Fibroblast of skin of left biceps (primary cell): ENCODE measurements at regions not wholly inside any gene's neighbourhood (a gene's known extent, or its start where the extent isn't known, plus 50 kb on each side); places are given as distances from the start of the nearest gene placed in this dataset.
A peak's percentile ranks its signal among the peaks of the same experiment; 100 is the strongest.

Source experiments
- DNase-seq, 2 experiments: peaks; one replicate each; pipeline ENCODE4 v3.0.0-alpha.2; 2013; ENCODE audit warnings: low read depth in 2 of 2

GRCh38 chr11:111035746-111036145 is 209.8 kb upstream of the POU2AF2 start:
- DNase-seq: no peak

DNA sequence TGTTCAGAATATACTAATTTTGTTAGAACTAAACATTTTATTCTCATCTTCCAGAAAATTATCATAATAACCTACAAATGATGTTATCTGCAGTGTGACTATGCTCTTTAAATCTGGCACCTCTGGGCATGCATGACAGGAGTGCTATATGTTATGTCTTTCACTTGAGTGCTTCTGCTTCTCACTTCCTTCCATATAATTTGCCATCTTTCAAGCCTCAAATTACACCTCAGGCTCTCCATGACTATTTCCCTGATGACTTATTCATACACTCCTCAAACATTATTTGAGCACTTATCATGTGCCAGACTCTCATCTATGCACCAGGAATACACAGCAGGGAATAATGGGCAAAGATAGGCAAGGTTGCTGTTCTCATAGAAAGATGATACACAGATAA is 219.3 kb upstream of the POU2AF2 start:
- DNase-seq: no peak

GRCh38 chr11:111021131-111021530 is 224.4 kb upstream of the POU2AF2 start:
- DNase-seq: no peak

DNA sequence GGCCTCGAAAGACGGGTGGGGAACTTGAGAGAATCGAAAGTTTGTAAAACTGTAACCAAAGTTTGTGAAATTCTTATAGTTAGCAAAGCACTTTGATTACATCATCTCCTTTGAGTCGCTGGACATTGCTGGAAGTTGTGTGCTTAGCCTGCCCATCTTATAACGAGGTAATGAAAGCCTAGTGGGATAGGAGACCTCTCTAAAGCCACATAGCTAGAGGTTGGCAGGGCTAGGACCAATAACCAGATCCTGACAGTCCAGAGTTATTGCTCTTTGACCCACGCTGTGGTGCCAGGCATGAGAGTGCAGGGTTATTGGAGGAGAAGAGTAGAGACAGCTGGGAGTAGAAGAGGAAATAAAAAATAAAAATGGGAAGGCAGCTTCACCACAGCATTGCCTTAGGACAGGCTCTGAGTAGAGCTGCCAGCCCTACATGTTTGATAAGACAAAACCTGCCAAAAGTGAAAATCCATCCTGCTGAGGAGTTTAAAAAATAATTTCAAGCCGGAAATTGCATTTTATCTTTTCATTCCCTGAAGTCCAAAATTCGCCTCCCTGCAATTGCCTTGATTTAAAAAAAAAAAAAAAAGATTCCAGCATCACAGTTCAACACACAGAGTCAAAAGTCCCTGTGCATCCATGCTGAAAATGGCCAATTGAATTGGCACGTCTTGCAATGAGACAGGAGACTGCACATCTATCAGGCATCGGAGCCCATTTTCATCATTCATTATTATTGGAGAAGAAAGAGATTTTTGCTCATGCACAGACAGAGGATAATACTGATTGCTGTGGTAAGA is 225.5 kb upstream of the POU2AF2 start:
- no peak for DNase-seq

DNA sequence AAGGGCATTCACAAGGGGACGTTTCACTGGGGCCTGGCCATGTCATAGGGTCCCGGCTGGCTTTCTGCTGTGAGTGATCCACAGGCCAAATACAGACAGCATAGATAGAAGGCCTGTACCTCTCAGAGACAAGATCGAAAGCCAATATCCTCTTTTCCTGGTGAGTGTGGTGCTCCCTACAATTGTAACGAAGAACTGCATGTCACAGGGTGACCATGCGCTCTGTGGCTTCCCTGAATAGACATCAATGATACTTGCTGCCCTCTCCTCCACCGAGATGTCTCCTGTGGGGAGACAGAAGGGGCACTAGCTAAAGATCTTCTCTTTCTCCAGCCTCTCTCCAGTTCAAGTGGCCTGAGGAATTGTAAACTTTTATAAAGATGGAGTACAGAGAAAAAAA is 226.1 kb upstream of the POU2AF2 start:
- DNase-seq: no peak

- DNase-seq: no peak
Observed at GRCh38 chr11:111018566-111018965, 227.0 kb upstream of the POU2AF2 start.

- no peak for DNase-seq
Observed at GRCh38 chr11:111012491-111012890, 233.0 kb upstream of the POU2AF2 start.

DNA sequence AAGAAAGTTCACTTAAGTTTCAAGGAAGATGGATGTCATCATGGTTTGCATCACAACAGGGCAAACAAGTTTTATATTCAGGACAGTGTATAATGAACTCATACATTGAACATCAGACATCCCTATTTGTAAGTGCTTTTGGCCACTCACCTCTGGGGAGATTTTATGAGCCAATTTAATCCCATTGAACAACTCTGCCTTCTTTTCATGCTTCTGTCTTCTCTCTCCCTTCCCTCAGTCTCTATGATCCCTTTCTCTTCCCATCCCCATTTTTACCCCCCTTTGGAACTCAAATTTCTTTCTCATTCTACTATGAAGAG is 234.3 kb upstream of the POU2AF2 start:
- DNase-seq: no peak

DNA sequence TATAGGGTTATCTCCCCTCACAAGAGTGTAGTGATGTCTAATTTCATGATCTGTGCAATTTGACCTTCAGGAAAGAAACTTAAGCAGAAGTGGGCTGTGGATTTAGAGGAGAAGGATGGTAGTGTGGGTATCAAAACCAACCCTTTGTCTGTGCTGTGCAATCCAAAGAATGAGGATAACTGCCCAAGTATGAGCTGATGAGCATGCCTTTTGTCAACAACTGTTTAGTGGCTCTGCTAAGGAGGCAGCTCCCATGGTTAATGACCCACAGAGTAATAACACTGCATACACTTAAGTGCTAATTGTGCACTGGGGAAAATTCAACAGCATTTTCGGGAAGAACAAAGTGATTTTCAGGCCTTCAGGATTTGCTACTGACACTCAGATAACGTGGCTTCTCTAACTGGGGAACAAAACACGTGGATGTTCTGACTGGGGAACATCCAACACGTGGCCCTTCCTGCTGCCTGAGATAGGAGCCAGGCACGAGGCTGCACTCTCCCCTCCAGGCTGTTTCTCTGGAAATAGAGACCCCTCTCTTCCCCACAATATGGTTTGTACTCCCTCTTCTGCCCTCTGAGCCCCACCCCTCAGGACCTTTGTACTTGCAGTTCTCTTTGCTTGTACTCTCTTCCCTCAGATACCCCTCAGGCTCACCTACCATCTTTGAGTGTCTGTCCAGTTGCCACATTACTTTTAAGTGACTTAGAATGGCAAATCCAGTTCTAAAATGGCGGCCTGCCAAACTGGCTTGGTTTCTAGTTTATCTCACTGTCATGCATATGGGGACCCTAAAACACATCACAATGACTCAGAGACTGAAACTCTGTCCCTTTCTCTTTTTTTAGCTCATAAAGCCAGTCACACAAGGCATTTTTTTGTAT is 234.9 kb upstream of the POU2AF2 start:
- DNase-seq: no peak

- no peak for DNase-seq
Observed at GRCh38 chr11:111006227-111006626, 239.3 kb upstream of the POU2AF2 start.

DNA sequence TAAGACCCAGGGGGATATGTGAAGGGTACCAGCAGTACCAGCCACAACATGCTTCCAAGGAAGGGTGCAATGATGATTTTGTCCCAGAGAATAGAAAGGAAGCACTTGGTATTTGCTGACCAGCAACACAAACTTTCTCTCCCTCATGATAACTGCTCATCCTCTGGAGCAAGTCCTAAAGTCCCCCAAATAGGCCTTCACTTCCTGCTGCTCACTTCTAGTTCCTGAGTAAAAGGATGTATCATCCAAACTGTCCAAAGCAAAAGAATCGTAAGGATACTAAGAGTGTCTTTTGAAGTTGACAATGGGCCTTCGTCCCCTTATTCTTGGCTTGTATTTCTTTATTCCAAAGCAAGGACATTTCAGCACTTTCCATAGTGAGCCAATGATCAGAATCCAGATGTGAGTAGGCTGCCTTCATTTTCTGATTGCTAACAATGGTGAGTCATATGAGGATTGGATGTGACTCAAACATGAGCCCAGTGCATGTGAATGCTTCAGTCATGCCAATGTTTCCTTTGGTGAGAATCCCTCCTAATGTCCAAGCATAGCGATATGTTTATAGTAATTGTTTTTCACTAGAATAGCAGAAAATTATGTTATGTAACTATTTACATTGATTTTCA is 243.4 kb upstream of the POU2AF2 start:
- peak; percentile 72 to 73 for DNase-seq

- DNase-seq: peak in 1 of 2 experiments; percentile 52
Observed at GRCh38 chr11:111001081-111001430, 244.5 kb upstream of the POU2AF2 start.

DNA sequence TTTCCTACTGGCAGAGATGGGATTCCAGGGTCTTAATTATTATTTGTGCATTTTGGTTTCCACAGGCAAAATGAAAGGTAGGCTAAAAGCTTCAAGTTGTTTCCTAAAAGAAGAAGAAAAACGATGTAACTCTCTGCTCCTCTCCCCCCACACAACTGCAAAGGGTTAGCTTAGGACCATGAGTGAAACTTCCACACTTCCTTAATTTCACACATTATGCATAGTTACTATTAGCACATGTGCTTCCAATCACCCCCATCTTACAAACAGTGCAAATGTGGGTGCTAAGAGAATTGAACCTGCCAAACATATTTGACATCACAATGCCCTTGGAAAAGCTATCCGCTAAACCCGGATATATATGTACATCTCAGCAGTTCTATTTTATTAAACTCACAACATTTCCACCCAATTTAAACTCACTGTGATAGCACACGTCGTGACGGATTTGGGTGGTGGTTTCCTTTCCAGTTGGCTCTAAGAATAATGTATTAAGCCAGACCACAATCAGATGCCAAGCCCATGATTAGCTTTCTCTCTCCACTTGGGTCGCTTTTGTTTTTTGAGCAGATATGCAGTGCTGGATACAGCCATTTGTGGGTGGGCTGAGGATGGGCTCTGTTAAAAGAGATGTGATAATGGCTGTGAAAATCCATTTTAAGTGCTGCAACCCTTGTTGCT is 245.0 kb upstream of the POU2AF2 start:
- DNase-seq: no peak

- DNase-seq: no peak
Observed at GRCh38 chr11:110992481-110992880, 253.0 kb upstream of the POU2AF2 start.

GRCh38 chr11:110991661-110992355 is 253.7 kb upstream of the POU2AF2 start:
- DNase-seq: no peak

- no peak for DNase-seq
Observed at GRCh38 chr11:110990311-110990710, 255.2 kb upstream of the POU2AF2 start.

DNA sequence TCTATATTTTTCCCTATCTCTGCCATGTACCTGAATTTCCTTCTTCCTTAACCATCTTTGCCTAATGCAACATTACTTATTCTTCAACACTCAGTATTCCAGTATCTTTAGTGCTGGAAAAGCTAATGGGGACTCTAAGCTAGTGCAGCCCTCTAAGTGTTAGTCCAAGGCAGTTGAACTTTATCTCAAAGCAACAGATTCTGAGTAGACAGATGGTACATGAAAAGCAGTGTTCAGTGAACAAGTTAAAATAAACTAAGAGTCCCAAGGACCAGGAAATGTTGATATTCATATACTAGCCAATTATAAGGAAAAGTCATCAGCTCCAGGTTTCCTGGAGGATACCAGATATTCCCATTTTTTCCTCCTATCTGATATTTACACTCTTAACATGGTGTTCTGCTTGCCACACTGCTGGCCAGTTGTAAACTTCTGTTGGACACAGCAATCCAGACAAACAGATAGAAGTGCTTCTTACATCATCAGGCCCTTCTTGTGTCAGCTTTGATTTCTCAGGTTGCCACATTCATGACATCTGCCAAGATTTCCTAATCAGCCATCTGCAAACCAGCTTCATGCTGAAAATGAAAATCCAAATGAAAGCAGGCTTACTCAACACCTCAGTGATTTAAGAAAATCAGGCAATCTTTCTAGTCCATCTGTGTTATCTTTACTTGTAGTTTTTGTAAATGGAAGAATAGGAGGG is 255.9 kb upstream of the POU2AF2 start:
- DNase-seq: peak in 1 of 2 experiments; percentile 64

- peak in 1 of 2 experiments; percentile 68 for DNase-seq
Observed at GRCh38 chr11:110988671-110989070, 256.9 kb upstream of the POU2AF2 start.

- DNase-seq: no peak
Observed at GRCh38 chr11:110986016-110986415, 259.5 kb upstream of the POU2AF2 start.

- no peak for DNase-seq
Observed at GRCh38 chr11:110985547-110985946, 260.0 kb upstream of the POU2AF2 start.

- DNase-seq: no peak
Observed at GRCh38 chr11:110984693-110985092, 260.8 kb upstream of the POU2AF2 start.
